Stomach (tissue), 4 donors: ENCODE measurements at regions not wholly inside any gene's neighbourhood (a gene's known extent, or its start where the extent isn't known, plus 50 kb on each side); places are given as distances from the start of the nearest gene placed in this dataset.

Experiments
- EP300 ChIP-seq: sonication (generic); formaldehyde crosslinking; IDR thresholded peaks from one replicate; pipeline ENCODE4 v1.6.1; 2017; ENCODE audit warnings: antibody characterized with exemption
- POLR2A ChIP-seq, 4 donors: fragments of 450-650 bp; IDR thresholded peaks; one replicate each; pipeline ENCODE4 v1.6.1; 2016; ENCODE audit warnings: antibody characterized with exemption in 4 of 4, control low read depth in 2 of 4, mild to moderate bottlenecking in 1 of 4, moderate library complexity in 1 of 4
- POLR2AphosphoS5 ChIP-seq, 3 donors: sonication (generic); formaldehyde crosslinking; IDR thresholded peaks; one replicate each; pipeline ENCODE4 v1.6.1; 2016; ENCODE audit warnings: antibody characterized with exemption in 3 of 3
- TF ChIP-seq, protein P1 (sequence below), 7 experiments: fragments of 450-650 bp in 4 of 7; fragments of 200-600 bp in 3 of 7; sonication (generic) in 3 of 7; IDR thresholded peaks; one replicate each; pipeline ENCODE4 v1.5.1; 2016 to 2019; ENCODE audit warnings: antibody characterized with exemption in 7 of 7, control low read depth in 2 of 7, mild to moderate bottlenecking in 1 of 7

DNA sequence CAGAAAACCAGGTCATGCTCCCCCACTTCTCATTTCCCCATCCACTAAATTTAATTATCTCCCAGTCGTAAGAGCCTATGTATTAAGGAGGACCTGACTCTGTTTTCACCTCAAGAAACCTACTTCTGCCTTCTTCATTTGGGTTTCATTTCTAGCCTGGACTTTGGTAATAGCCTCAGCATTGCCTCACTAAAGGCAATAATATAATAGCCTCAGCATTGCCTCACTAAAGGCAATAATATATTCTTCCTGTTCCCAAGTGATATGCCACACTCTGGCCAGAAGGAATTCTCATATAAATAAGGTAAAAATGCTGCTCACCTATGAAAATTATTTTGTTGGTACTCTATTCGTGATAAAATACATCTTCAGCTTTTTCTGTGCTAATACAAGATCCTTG is 993.9 kb downstream of the EFNB2 start:
- TF ChIP-seq, protein P1, sequence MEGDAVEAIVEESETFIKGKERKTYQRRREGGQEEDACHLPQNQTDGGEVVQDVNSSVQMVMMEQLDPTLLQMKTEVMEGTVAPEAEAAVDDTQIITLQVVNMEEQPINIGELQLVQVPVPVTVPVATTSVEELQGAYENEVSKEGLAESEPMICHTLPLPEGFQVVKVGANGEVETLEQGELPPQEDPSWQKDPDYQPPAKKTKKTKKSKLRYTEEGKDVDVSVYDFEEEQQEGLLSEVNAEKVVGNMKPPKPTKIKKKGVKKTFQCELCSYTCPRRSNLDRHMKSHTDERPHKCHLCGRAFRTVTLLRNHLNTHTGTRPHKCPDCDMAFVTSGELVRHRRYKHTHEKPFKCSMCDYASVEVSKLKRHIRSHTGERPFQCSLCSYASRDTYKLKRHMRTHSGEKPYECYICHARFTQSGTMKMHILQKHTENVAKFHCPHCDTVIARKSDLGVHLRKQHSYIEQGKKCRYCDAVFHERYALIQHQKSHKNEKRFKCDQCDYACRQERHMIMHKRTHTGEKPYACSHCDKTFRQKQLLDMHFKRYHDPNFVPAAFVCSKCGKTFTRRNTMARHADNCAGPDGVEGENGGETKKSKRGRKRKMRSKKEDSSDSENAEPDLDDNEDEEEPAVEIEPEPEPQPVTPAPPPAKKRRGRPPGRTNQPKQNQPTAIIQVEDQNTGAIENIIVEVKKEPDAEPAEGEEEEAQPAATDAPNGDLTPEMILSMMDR (IDR thresholded peaks at IDR 0.05): no peak
- TF ChIP-seq POLR2A (IDR thresholded peaks at IDR 0.05) (no peak), EP300 (no peak), POLR2AphosphoS5 (IDR thresholded peaks at IDR 0.05) (no peak)
